GM19467 (cell line): ENCODE measurements at regions not wholly inside any gene's neighbourhood (a gene's known extent, or its start where the extent isn't known, plus 50 kb on each side); places are given as distances from the start of the nearest gene placed in this dataset.

ENCODE experiments used
- ATAC-seq: cut with Tn5 transposase; IDR thresholded peaks from one replicate; pipeline ENCODE4 v1.9.1; 2021; ENCODE audit warnings: mild to moderate bottlenecking, moderate library complexity; ENCODE audit not compliant: unreplicated experiment

- no peak for ATAC-seq
These were observed 51.3 kb upstream of the LRRN2 start for GRCh38 chr1:204736836-204737235.

- ATAC-seq = no peak
These were observed 53.0 kb upstream of the LRRN2 start for GRCh38 chr1:204738506-204738905.

GRCh38 chr1:204740354-204740753 is 54.8 kb upstream of the LRRN2 start:
- no peak for ATAC-seq

- no peak for ATAC-seq
These were observed 55.9 kb upstream of the LRRN2 start for GRCh38 chr1:204741440-204741839.

- no peak for ATAC-seq
These were observed 57.2 kb upstream of the LRRN2 start for GRCh38 chr1:204742676-204743251.

GRCh38 chr1:204744107-204744779 is 58.7 kb upstream of the LRRN2 start:
- no peak for ATAC-seq

GRCh38 chr1:204746838-204747442 is 61.4 kb upstream of the LRRN2 start:
- ATAC-seq = no peak

GRCh38 chr1:204751480-204751879 is 65.9 kb upstream of the LRRN2 start:
- ATAC-seq = no peak

GRCh38 chr1:204751883-204752687 is 66.5 kb upstream of the LRRN2 start:
- ATAC-seq = no peak

GRCh38 chr1:204752688-204753040 is 67.1 kb upstream of the LRRN2 start:
- ATAC-seq = no peak

- no peak for ATAC-seq
These were observed 69.3 kb upstream of the LRRN2 start for GRCh38 chr1:204754821-204755220.

GRCh38 chr1:204756349-204756748 is 70.8 kb upstream of the LRRN2 start:
- no peak for ATAC-seq

GRCh38 chr1:204756811-204757210 is 71.3 kb upstream of the LRRN2 start:
- ATAC-seq = no peak

GRCh38 chr1:204758601-204759000 is 73.1 kb upstream of the LRRN2 start:
- ATAC-seq = no peak

- no peak for ATAC-seq
These were observed 74.8 kb upstream of the LRRN2 start for GRCh38 chr1:204760350-204760749.

- no peak for ATAC-seq
These were observed 75.2 kb upstream of the LRRN2 start for GRCh38 chr1:204760757-204761156.

GRCh38 chr1:204763773-204764427 is 78.4 kb upstream of the LRRN2 start:
- no peak for ATAC-seq

- no peak for ATAC-seq
These were observed 84.5 kb upstream of the LRRN2 start for GRCh38 chr1:204769997-204770396.

- ATAC-seq = no peak
These were observed 85.8 kb upstream of the LRRN2 start for GRCh38 chr1:204771358-204771757.

GRCh38 chr1:204773246-204773645 is 87.7 kb upstream of the LRRN2 start:
- no peak for ATAC-seq

GRCh38 chr1:204775546-204775945 is 90.0 kb upstream of the LRRN2 start:
- ATAC-seq = no peak
